ENCODE measurements at regions not wholly inside any gene's neighbourhood (a gene's known extent, or its start where the extent isn't known, plus 50 kb on each side); places are given as distances from the start of the nearest gene placed in this dataset.
A peak's percentile ranks its signal among the peaks of the same experiment; 100 is the strongest.

DNA sequence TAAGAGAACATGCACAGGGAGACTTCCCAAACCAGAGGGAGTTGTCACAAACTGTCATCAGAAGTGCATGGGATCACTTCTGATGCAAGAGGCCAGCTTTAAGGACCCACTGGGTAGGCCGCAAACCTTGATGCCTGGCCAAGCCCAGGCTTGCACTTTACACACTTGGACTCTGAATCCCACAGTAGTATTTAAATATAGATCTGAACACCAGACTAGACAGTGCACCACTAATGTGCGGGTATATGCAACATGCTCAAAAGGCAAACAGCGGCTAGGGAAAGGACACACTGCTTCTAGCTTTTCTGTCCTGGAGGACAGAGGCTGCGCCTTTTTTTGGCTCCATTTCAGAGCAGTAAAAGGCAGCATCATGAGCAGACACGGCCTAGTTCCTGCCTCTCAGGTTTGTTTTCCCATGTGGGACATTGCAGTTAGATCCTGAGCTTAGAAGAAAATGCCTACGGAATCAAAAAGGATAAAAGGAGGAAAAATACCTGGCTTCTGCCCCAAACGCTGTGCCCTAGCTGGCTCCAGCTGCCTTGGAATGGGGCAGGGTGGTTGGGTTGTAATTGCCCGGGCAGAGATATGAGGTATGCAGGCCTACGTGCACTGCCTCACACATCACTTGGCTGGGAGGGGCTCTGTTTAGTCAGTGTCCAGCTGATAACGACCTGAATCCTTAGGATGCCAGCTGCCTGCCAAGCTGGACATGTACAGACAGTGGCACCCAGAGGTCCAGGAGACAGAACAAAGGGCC, 84.5 kb upstream of the EGLN3 start (continued):
- TF ChIP-seq, protein P1, sequence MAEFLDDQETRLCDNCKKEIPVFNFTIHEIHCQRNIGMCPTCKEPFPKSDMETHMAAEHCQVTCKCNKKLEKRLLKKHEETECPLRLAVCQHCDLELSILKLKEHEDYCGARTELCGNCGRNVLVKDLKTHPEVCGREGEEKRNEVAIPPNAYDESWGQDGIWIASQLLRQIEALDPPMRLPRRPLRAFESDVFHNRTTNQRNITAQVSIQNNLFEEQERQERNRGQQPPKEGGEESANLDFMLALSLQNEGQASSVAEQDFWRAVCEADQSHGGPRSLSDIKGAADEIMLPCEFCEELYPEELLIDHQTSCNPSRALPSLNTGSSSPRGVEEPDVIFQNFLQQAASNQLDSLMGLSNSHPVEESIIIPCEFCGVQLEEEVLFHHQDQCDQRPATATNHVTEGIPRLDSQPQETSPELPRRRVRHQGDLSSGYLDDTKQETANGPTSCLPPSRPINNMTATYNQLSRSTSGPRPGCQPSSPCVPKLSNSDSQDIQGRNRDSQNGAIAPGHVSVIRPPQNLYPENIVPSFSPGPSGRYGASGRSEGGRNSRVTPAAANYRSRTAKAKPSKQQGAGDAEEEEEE (CRISPR knock-in tag; IDR thresholded peaks at IDR 0.05; ENCODE audit: borderline replicate concordance) = 0 out of 2 replicates have a peak, but pooled peaks have one; percentile 44
- TF ChIP-seq MXD4 (CRISPR knock-in tag; IDR thresholded peaks at IDR 0.05) (peak; percentile 27; the same call in 1 of the 2 replicates), TBX2 (CRISPR knock-in tag; IDR thresholded peaks at IDR 0.05; ENCODE audit: borderline replicate concordance) (peak; percentile 86; the same call in 1 of the 2 replicates), CBX5 (CRISPR knock-in tag; IDR thresholded peaks at IDR 0.05; ENCODE audit: borderline replicate concordance) (peak; percentile 97), WIZ (CRISPR knock-in tag; IDR thresholded peaks at IDR 0.05) (peak; percentile 76), ZNF101 (CRISPR knock-in tag; IDR thresholded peaks at IDR 0.05; ENCODE audit: borderline replicate concordance, low read depth) (no peak), ZNF850 (CRISPR knock-in tag; conservative IDR thresholded peaks at IDR 0.05) (no peak), TBL1XR1 (IDR thresholded peaks at IDR 0.05; ENCODE audit: borderline replicate concordance, low read length, partially characterized antibody) (peak; percentile 53), ZNF552 (CRISPR knock-in tag; IDR thresholded peaks at IDR 0.05; ENCODE audit: borderline replicate concordance) (peak; percentile 24; the same call in 1 of the 2 replicates), GATAD2A (CRISPR knock-in tag; IDR thresholded peaks at IDR 0.05) (peak; percentile 98), YY1 (IDR thresholded peaks at IDR 0.05; ENCODE audit: insufficient read depth, insufficient replicate concordance, low read depth, low read length) (peak; percentile 47), ZKSCAN8 (CRISPR knock-in tag; IDR thresholded peaks at IDR 0.05; ENCODE audit: borderline replicate concordance) (peak; percentile 88), SP140L (CRISPR knock-in tag; IDR thresholded peaks at IDR 0.05; ENCODE audit: borderline replicate concordance) (peak; percentile 86; the same call in 1 of the 2 replicates), NBN (conservative IDR thresholded peaks at IDR 0.05) (no peak), ZNF616 (CRISPR knock-in tag; IDR thresholded peaks at IDR 0.05; ENCODE audit: low read depth) (0 out of 2 replicates have a peak, but pooled peaks have one; percentile 48), GATA4 (IDR thresholded peaks at IDR 0.05; ENCODE audit: borderline replicate concordance, low read depth) (peak; percentile 89), CCDC6 (CRISPR knock-in tag; IDR thresholded peaks at IDR 0.05) (no peak), ZNF816 (CRISPR knock-in tag; IDR thresholded peaks at IDR 0.05; ENCODE audit: borderline replicate concordance) (peak; percentile 64; the same call in 1 of the 2 replicates), SNAPC2 (CRISPR knock-in tag; IDR thresholded peaks at IDR 0.05) (peak; percentile 91; the same call in 1 of the 2 replicates), MBNL3 (CRISPR knock-in tag; conservative IDR thresholded peaks at IDR 0.05) (0 out of 2 replicates have a peak, but pooled peaks have one; percentile 11), ZFP1 (CRISPR knock-in tag; IDR thresholded peaks at IDR 0.05) (peak; percentile 59)
- TF ChIP-seq, protein P2, sequence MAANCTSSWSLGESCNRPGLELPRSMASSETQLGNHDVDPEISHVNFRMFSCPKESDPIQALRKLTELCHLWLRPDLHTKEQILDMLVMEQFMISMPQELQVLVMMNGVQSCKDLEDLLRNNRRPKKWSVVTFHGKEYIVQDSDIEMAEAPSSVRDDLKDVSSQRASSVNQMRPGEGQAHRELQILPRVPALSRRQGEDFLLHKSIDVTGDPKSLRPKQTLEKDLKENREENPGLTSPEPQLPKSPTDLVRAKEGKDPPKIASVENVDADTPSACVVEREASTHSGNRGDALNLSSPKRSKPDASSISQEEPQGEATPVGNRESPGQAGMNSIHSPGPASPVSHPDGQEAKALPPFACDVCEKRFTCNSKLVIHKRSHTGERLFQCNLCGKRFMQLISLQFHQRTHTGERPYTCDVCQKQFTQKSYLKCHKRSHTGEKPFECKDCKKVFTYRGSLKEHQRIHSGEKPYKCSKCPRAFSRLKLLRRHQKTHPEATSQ (CRISPR knock-in tag; IDR thresholded peaks at IDR 0.05; ENCODE audit: borderline replicate concordance) = no peak
- TF ChIP-seq, protein P3, sequence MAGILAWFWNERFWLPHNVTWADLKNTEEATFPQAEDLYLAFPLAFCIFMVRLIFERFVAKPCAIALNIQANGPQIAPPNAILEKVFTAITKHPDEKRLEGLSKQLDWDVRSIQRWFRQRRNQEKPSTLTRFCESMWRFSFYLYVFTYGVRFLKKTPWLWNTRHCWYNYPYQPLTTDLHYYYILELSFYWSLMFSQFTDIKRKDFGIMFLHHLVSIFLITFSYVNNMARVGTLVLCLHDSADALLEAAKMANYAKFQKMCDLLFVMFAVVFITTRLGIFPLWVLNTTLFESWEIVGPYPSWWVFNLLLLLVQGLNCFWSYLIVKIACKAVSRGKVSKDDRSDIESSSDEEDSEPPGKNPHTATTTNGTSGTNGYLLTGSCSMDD (CRISPR knock-in tag; IDR thresholded peaks at IDR 0.05) = no peak
- TF ChIP-seq, protein P4, sequence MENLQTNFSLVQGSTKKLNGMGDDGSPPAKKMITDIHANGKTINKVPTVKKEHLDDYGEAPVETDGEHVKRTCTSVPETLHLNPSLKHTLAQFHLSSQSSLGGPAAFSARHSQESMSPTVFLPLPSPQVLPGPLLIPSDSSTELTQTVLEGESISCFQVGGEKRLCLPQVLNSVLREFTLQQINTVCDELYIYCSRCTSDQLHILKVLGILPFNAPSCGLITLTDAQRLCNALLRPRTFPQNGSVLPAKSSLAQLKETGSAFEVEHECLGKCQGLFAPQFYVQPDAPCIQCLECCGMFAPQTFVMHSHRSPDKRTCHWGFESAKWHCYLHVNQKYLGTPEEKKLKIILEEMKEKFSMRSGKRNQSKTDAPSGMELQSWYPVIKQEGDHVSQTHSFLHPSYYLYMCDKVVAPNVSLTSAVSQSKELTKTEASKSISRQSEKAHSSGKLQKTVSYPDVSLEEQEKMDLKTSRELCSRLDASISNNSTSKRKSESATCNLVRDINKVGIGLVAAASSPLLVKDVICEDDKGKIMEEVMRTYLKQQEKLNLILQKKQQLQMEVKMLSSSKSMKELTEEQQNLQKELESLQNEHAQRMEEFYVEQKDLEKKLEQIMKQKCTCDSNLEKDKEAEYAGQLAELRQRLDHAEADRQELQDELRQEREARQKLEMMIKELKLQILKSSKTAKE (CRISPR knock-in tag; IDR thresholded peaks at IDR 0.05; ENCODE audit: borderline replicate concordance) = peak; percentile 85

Measured in HepG2 (cell line).